ENCODE measurements at regions not wholly inside any gene's neighbourhood (a gene's known extent, or its start where the extent isn't known, plus 50 kb on each side); places are given as distances from the start of the nearest gene placed in this dataset.

- TF ChIP-seq EP300 (IDR thresholded peaks at IDR 0.05), result no peak
- no peak for TF ChIP-seq POLR2A (IDR thresholded peaks at IDR 0.05)
Measured at GRCh38 chr20:41894255-41894963, 276.2 kb upstream of the CHD6 start.
